ENCODE measurements at regions not wholly inside any gene's neighbourhood (a gene's known extent, or its start where the extent isn't known, plus 50 kb on each side); places are given as distances from the start of the nearest gene placed in this dataset.

- TF ChIP-seq CTCF (IDR thresholded peaks at IDR 0.05) (no peak), EZH2 (IDR thresholded peaks at IDR 0.05; ENCODE audit: borderline replicate concordance, insufficient read depth, low read depth, low read length, poor library complexity, severe bottlenecking) (no peak)
Measured at GRCh38 chr5:114252226-114252625, 109.6 kb upstream of the KCNN2 start.

Data from B cell (primary cell).